Hematopoietic multipotent progenitor cell (in vitro differentiated cells): ENCODE measurements at regions not wholly inside any gene's neighbourhood (a gene's known extent, or its start where the extent isn't known, plus 50 kb on each side); places are given as distances from the start of the nearest gene placed in this dataset.
"Not testable (repeated sequence)": the region's sequence is repeated elsewhere in the genome, so short reads cannot be mapped to it uniquely, and the experiment has no call there.

Experiments used
- DNase-seq, 3 donors: peaks; one replicate each; pipeline ENCODE4 v3.0.0-alpha.2; 2011 to 2015; ENCODE audit warnings: low read depth in 2 of 3, low spot score in 2 of 3

DNA sequence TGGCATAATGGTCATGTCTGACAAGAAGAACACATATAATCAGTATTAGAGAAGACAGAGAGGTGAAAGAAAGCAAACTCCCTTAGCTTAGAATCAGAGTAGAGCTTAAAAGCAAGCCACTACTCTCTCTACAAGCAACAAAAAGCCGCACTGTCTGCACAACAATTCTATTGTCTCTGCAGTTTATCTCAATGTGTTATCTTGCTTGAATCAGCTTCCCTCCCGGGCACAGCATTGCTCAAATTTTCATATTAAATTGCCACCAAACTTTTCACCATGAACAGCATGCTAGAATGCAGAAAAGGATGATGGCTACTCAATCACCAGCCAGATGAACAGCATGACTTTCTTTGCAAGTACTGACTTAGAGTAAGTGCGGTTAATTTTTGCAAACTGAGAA, 356.0 kb upstream of the KYNU start:
- DNase-seq, result no peak

GRCh38 chr2:142515493-142515892, 362.0 kb upstream of the KYNU start:
- no peak for DNase-seq

- DNase-seq, result no peak
Observed at GRCh38 chr2:142509401-142509800, 368.1 kb upstream of the KYNU start.

DNA sequence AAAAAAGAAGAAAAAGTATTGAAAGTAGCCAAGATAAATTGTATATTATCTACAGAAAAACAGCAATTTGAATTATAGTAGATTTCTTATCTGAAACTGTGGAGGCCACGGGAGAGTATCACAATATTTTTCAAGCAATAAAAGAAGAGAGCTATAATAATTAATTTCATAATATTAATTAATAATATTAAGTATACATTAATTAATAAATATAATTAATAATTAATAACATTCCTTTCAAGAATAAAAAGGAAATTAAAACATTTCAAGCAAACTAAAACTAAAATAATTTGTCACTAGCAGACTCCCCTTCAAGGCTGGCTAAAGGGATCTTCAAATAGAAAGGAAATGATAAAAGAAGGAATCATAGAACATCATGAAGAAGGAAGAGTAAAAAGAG, 372.7 kb upstream of the KYNU start:
- no peak for DNase-seq

DNA sequence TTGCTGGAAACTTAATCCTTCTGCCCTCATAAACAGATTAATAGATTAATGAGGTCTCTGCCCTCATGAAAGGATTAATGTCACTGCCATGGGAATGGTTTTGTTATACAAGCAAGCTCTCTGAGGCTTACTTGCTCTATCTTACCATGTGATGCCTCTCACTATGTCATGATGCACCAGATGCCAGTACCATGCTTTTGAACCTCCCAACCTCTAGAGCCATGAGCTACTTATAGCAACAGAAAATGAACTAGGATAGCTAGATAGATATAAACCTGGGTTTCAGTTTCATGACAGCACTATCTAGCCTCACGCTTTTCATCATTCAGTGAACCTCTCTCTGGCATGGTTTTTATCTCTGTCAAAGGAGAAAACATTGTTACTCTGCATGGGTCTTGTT, 371.6 kb upstream of the LRP1B start:
- DNase-seq, result no peak

- DNase-seq, result no peak
Observed at GRCh38 chr2:142495141-142495540, 364.3 kb upstream of the LRP1B start.

- not testable (repeated sequence) for DNase-seq
Observed at GRCh38 chr2:142489631-142490030, 358.8 kb upstream of the LRP1B start.

GRCh38 chr2:142484111-142484510, 353.3 kb upstream of the LRP1B start:
- DNase-seq, result no peak

DNA sequence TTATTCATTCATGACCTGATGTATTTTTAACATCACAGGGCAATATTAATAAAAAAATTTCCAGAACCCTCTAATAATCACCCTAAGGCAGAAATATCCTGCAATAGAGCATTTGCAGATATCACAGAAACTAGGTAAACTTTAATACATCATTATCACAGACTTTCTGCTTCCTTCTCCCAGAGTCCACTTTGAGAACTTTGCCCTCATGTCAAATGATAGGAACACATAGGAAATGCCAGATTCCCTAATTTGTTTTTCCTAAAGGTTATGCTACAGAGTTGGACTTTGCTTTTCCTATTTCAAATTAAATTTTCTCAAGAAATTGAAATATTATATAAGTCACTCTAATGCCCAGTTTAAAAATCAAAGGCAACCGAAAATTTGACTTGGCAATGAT, 352.8 kb upstream of the LRP1B start:
- no peak for DNase-seq

GRCh38 chr2:142478206-142478605, 347.4 kb upstream of the LRP1B start:
- no peak for DNase-seq

DNA sequence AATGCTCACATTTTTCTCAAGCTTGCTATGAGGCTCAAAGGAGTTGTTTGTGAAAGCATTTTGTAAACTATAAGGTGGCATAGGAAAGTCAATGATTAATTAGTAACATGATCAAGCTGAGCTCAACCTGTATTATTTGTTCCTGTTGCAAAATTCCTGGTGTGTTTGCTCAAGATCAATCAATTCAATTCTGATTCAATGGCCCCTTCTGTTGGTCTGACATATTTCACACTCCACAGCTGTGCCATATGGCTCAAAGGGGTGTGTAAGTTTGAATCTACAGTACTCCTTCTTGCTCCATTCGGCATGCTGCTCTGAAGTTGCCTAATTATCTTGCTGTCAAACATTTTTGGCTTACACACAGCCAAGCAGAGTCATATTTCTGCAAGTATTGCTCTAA, 341.6 kb upstream of the LRP1B start:
- no peak for DNase-seq

- DNase-seq, result no peak
Observed at GRCh38 chr2:142467321-142467720, 336.5 kb upstream of the LRP1B start.

DNA sequence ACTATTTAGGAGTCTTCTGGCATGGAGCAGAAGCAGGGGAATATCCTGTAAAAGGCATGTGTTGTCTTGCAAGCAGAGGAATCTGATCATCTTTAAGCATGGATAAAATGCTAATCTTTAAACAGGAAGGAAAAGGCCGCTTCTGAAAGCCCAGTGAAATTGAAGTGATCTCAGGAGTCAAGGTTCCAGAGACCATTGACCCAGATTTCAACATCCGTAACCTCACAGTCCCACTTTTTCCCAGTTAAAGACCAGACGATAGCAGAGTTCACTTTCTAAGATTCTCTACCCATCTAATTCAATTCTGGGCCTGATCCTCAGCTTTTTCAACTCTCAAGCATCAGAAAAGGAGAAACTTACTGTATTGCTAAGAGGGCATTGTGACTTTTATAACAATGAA, 332.2 kb upstream of the LRP1B start:
- no peak for DNase-seq

- DNase-seq, result no peak
Observed at GRCh38 chr2:142462306-142462705, 331.5 kb upstream of the LRP1B start.

GRCh38 chr2:142445551-142446072, 314.8 kb upstream of the LRP1B start:
- DNase-seq, result no peak

- no peak for DNase-seq
Observed at GRCh38 chr2:142445023-142445422, 314.2 kb upstream of the LRP1B start.

DNA sequence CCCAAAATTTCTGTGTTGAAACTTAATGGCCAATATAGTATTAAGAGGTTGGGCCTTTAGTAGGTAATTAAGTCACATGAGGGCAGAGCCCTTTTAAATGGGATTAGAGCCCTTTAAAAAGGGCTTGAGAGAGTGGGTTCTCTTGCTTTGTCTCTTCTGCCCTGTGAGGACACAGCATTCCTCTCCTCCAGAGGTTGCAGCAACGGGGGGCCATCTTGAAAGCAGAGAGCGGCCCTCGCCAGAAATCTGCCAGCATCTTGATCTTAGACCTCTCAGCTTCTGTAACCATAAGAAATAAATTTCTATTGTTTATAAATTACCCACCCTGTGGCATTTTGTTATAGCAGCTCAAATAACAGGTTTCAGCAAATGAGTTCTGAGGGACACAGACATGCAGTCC, 305.0 kb upstream of the LRP1B start:
- DNase-seq, result no peak

DNA sequence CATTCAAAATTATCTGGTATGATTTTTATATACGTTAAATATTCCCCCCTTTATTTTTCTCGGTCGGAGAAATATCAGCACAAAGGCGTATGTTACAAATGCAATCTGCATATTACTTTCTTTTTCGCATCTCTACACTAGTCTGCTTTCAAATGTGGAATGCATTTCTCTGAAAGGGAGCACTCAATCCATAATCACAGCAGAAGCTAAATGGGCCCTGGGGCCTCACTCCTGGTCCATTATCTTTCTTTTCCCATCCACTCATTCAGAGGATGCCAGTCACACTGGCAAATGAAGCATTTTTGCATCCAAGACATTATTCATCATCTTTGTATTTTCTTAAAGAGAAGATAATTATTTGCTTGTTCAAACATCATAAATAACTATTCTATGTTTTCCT, 295.2 kb upstream of the LRP1B start:
- DNase-seq, result no peak

GRCh38 chr2:142425551-142425950, 294.7 kb upstream of the LRP1B start:
- no peak for DNase-seq

DNA sequence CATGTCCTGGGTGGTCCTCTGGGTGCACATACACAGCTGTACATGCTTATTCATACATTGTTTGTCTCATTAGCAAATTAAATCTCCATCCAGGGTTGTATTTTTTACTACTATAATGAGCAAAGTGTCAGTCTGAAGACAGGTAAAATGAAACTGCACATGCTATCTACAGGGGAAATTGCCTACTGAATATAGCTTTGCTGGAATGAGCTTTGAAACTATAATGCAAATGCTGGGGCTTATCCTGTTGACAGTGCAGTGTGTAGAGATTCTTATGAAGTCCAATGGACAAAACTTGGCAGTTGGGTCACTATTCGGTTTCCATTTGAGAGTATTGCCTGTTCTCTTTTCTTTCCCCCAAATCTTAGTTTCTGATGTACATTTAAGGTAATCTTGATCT, 292.8 kb upstream of the LRP1B start:
- DNase-seq, result no peak

GRCh38 chr2:142422769-142423168, 292.0 kb upstream of the LRP1B start:
- no peak for DNase-seq

GRCh38 chr2:142422041-142422440, 291.2 kb upstream of the LRP1B start:
- no peak for DNase-seq

DNA sequence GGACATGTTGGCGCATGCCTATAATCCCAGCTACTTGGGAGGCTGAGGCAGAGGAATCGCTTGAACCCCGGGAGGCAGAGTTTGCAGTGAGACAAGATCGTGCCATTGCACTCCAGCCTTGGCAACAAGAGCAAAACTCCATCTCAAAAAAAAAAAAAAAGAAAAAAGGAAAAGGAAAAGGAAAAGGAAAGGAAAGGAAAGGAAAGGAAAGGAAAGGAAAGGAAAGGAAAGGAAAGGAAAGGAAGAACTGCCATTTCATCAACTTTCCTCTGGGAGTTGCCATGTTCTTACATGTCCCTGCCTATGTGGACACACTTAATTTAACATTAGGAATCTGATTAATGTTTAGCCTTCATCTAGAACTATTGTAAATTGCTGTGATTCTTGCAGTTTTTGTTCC, 287.9 kb upstream of the LRP1B start:
- not testable (repeated sequence) for DNase-seq

GRCh38 chr2:142416996-142417395, 286.2 kb upstream of the LRP1B start:
- DNase-seq, result no peak
